Skin epidermis (tissue), 12 donors: ENCODE measurements at regions not wholly inside any gene's neighbourhood (a gene's known extent, or its start where the extent isn't known, plus 50 kb on each side); places are given as distances from the start of the nearest gene placed in this dataset.

Source experiments
- H3K27ac ChIP-seq, 21 experiments: fragments of 200-600 bp; sonication (generic) in 11 of 21; one replicate each; pipeline ENCODE4 v1.5.0; 2020; ENCODE audit warnings: mild to moderate bottlenecking in 3 of 21, inconsistent platforms in 2 of 21, moderate library complexity in 2 of 21
- H3K4me3 ChIP-seq, 7 experiments: fragments of 200-600 bp; sonication (generic) in 2 of 7; one replicate each; pipeline ENCODE4 v1.5.0; 2020; ENCODE audit warnings: inconsistent platforms in 2 of 7, mild to moderate bottlenecking in 2 of 7, moderate library complexity in 1 of 7

DNA sequence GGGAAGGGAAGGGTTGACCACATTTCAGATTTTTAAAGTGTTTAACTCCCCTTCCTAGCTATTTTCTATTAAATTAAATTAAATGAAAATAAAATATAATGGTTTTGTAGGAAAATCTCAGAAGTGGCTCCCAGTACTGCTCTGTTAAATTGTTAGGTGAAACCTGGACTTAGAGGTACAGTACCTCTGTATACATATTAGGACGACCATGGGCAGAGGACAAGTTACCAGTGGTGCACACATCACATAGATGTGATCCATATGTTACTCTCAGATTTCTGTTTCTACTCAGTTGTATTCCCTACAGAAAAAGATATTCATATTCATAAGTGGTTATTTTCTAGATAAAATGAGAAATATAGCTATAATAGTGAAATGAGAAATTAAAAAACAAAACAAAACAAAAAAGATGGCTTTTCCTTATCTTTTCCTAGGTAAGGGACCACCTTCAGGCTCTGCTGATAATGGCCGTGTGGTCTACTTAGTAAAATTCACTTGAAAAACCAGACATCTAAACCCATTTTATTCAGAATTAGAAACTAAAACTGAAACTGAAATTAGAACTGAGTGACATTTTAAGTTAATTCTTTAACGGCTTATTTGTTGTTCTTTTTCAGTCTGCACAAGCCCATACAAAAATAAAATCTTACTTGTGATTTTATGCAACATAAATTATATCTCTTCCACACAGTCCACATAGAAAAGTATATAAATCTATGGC is 832.5 kb upstream of the CHAC2 start:
- no peak overlapping the region for H3K4me3 ChIP-seq
- peak overlapping the region in 1 of 21 experiments; percentile 13 for H3K27ac ChIP-seq

DNA sequence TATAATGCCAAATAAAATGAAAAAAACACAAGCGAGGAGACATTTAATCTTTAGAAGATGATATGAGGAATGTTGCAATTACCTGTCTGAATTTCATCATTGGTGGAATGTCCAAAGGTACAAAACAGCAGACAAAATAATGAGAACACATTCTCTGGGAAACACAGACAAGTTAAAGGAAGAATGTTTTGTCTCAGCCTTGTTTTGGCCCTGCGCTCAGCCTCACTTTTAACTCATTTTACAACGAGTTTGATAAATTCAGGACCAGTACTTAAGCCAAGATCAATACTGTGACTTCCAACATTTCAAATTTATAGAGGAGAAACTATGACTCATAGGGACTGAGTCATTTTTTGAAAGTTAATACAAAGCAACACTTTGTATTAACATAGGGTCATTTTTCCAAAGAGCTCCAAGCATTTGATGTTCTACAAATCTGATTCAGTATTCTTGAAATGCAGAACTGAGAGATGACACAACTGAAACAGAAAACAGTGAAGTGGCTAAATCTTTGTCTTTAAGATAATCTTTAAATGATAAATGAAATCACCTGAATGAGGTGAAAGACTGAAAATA is 833.2 kb upstream of the CHAC2 start:
- Histone ChIP-seq H3K4me3 (no peak overlapping the region), H3K27ac (no peak overlapping the region)

DNA sequence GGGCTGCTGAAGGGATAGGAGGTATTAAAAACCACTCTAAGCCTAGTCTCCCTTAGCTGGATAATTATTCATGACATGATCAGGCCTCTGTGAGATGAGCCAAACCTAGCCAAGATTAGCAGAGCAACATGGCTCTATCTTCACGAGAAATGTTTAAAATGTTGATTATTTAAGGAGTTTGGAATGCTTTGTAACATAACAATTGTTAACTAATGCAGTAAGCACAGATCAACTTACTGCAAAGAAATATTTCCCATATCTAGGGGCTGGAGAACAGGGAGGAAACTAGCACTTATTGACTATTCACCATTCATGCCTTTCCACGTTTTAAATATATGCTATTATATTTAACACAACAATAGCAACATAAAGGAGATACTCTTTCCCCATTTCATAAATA is 833.7 kb upstream of the CHAC2 start:
- Histone ChIP-seq H3K27ac (no peak overlapping the region), H3K4me3 (no peak overlapping the region)

DNA sequence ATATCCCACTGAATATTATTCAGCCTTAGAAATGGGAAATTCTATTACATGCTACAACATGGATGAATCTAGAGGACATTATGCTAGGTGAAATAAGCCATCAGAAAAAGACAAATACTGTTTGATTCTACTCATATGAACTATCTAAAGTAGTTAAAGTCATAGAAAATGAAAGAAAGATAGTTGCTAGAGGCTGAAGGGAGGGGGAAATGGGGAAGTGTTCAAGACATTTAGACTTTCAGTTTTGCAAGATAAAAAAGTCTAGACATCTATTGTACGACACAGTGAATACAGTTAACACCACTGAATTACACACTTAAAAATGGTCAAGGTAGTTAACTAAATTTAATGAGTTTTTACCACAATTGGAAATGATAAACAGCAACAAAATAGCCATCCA is 835.9 kb upstream of the CHAC2 start:
- H3K4me3 ChIP-seq: no peak overlapping the region

DNA sequence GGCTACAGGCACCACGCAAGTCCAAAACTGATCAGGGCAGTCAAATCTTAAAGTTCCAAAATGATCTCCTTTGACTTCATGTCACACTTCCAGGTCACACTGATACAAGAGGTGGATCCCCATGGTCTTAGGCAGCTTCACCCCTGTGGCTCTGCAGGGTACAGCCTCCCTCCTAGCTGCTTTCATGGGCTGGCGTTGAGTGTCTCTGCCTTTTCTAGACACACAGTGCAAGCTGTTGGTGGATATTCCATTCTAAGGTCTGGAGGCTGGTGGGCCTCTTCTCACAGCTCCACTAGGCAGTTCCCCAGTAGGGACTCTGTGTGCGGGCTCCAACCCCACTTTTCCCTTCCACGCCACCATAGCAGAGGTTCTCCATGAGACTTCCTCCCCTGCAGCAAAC is 838.2 kb upstream of the CHAC2 start:
- no peak overlapping the region for H3K27ac ChIP-seq
- H3K4me3 ChIP-seq: no peak overlapping the region

More for the DNA sequence above, 835.9 kb upstream of the CHAC2 start:
- H3K27ac ChIP-seq: no peak overlapping the region

DNA sequence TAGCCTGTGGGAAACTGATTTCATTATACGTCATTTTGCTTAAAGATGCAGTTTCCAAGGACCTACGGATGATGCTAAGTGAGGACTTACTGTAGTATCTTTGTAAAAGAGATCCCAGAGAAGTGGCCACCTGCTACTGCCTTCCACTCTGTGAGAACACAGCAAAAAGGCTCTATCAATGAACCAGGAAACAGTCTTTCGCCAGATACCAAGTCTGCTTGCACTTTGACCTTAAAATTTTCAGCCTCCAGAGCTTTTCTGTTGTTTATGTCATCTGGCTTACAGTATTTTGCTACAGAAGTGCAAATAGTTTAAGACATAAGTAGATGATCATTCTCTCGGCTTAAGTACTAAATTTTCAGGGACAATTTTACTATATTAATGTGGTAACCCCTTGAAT is 847.9 kb upstream of the CHAC2 start:
- Histone ChIP-seq H3K4me3 (no peak overlapping the region), H3K27ac (no peak overlapping the region)

DNA sequence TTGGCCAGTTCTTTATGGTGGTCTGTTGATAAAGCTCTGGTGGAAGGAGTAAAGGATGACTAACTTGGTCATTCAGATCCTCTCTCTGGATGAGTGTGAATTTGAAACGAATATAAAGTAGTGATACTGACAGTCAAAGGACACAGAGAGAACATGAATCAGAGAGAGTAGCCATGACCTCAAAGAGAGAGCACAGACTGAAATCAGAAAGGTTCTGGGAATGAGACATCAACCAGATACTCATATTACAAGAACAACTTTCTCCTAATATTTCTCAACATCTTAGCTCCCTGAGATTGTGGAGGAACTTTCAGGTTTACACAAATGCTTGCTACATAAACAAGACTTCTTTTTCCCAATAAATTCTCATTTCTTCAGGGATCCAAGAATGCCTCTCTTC is 849.1 kb upstream of the CHAC2 start:
- no peak overlapping the region for H3K27ac ChIP-seq
- no peak overlapping the region for H3K4me3 ChIP-seq

DNA sequence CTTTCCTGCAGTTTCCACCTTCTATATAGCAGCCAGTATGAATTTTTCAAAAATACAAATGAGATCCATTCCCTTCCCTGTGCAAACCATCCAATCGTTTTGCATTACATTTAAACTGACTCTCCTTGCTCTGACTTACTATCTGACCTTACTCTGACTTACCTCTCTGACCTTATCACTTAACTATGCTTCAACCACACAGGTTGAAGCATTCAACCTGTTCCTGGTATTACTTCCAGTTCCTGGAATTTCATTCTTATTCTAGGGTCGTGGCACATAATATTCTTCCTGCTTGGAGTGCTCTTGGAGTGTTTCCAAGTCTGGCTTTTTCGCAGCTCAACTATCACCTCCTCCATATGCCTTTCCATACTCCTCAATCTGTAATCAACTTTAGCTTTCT is 850.6 kb upstream of the CHAC2 start:
- H3K27ac ChIP-seq: no peak overlapping the region
- H3K4me3 ChIP-seq: no peak overlapping the region

DNA sequence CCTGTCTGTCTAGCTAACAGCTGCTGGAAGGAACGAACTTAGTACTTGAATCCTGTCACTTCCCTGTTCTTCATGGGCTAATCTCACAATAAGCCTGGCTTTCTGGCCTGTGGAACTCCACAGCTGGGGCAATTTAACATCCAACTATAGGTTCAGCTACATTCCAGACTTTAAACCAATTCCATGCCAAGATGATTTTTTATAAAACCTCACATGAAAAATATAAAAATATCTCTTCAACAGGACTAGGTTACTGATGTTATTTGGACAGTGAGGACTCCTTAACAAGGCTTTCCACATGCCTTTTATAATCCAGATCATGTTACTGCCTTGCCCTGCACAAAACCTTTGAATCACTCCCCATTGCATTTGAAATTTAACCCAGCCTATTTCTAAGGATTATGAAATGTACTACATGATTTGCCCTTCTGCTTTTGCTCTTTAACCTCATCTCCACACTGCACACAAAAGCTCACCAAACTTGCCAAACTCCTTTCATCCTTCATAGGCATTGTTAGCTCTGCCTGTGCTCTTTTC is 863.2 kb upstream of the CHAC2 start:
- Histone ChIP-seq H3K27ac (no peak overlapping the region), H3K4me3 (no peak overlapping the region)

DNA sequence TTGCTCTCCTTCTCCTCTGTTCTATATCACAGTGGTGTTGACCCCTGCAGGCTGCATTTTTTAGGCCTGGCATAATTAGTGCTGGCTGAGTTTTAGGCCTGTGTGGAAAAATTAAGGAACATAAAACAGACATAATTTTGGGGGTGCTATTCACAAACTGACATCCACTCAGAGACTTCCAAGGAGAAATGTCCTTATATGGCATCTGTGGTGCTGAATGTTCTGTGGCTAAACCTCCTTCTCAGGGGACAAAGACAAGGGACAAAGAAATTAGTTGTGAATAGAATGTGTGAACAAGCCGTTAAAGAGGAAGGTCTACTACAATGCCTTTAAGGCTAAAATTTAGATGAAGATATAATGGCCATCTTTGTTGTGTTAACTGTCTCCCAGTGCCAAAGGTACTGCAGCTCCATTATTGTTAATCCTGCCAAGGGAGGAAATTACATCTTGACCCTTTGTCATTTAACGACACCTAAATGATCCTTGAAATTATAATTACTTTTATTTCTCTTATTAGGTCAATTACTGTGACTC is 870.0 kb upstream of the CHAC2 start:
- no peak overlapping the region for H3K27ac ChIP-seq
- no peak overlapping the region for H3K4me3 ChIP-seq

DNA sequence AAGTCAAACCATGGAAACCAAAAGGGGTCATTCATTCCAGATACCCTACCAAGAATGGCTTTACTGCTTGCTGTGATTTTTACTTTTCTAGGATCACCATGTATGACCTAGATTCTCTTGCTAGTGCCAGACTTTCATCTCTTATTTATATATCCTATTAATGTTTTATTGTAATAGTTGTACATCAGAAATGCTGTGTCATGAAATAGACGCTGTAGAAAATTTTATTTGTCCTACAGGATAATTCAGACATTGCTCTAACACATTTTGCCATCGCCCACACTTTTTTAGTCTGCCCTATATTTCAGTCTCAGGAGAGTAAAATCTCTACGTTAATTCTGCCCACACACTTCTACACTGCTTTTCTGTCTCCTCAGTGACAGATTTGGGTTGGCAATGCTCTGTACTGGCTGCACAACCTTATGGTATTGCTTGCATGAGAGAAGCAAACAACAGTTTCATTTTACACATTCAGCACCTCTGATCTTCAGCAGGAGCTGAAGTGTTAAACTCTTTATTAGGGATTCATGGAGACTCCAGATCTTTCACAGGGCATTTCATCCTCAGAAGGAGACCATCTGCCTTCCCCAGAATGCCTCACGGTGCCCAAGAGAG is 871.8 kb upstream of the CHAC2 start:
- H3K4me3 ChIP-seq: no peak overlapping the region
- no peak overlapping the region for H3K27ac ChIP-seq

DNA sequence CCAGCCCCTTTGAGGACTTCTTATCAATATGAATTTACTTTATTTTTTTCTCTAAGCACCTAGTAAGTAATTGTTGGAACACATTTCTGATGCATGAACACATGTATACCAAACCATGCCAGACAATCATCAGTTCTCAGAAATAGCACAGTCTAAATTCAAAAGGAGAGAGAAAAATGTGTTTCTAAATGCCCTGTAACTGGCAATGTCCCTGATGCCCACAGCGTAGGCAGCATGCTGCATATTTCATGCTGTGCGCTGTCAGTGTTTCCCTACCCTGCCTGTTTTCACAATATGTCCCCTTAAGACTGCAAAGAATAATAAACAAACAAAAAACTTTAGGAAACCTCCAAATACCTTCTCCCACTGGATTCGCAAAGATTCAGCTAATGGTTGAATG is 881.0 kb upstream of the CHAC2 start:
- H3K4me3 ChIP-seq: no peak overlapping the region
- no peak overlapping the region for H3K27ac ChIP-seq

DNA sequence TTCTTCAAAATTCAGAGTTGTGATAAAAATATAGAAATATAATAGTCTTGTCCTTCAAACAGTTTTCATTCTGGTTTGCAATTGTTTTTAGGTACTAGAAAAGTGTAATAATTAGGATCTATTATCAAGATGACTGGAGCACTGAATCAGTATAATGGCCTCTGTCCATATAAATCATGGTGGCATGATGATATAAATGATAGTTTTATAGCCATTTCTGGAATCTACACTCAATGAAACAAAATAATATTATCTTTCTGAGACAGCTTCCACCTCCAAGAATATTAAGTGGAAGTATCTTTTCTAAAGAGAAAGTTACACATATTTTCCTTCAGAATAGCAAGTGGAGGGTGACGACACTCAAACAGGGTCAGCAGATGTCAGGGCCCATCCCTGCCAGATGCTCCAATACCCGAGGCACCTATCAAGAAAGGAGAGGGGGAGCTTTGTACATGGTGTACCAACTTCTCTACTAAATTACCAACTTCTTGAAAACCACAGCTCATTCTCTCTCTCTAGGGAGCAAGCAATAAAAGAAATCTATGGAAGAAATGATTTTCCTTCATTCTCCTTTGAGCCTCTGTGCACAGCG is 882.7 kb upstream of the CHAC2 start:
- Histone ChIP-seq H3K27ac (no peak overlapping the region), H3K4me3 (no peak overlapping the region)

DNA sequence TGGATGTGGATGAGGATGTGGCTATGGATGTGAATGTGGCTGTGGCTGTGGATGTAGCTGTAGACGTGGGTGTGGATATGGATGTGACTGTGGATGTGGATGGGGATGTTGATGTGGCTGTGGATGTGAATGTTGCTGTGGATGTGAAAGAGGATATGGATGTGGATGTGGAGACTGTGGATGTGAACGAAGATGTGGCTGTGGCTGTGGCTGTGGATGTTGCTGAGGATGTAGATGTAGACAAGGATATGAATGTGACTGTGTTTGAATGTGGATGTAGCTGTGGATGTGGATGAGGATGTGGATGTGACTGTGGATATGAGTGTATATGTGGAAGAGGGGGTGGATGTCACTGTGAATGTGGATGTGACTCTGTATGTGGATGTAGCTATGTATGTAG is 884.6 kb upstream of the CHAC2 start:
- Histone ChIP-seq H3K27ac (no peak overlapping the region), H3K4me3 (no peak overlapping the region)

DNA sequence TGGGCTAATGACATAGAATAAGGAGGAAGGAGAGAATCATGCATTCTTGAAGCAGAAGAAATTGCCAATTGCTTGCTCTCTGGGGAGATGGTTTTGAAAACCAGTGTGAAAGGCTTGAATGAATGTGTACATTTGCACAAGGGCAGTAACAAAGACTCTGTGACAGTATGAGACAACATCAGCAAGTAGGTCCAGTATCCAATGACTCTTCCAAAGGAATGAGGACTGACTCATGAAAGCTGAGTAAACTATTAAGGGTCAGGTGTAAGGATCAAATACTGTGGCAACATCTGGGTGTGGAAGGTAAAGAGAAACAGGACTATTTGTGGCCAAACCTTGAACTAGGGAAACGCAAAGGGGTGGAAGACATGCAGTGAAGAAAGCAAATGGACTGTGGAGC is 886.0 kb upstream of the CHAC2 start:
- no peak overlapping the region for H3K27ac ChIP-seq
- no peak overlapping the region for H3K4me3 ChIP-seq

DNA sequence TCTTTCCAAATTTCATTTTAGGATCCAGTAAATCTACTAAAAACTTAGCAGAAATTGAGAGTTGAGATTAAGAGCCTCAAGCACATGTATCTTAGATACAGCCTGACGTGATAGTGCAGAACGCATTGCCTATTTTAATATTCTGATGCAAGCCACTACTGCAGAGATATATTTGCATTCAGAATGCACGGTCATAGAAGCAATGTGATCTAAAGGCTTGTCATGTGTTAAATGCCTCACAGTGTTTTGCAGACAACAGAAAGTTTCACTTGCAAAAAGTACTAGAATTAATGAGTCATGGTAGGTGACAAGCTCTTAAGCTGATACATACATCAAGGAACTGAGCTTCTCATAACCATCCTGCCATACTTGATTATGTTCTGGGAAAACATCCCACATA is 886.7 kb upstream of the CHAC2 start:
- Histone ChIP-seq H3K27ac (no peak overlapping the region), H3K4me3 (no peak overlapping the region)

DNA sequence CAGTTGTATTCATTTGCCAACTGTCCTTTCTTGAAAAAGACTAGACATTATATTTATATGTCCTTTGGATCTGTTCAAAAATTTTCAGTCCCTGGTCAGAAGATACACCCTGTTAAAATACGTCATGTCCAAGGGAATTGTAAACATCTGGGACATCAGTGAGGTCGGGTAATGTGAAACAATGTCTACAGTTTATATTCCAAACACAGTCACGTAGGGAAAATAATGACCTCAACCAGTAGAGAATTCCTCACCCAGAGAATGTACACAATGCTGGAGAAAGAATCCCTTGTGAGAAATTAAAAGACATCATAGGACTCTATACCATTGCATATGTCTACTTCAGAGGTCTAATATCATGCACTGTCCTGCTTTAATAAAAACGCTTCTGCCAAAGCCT is 888.0 kb upstream of the CHAC2 start:
- Histone ChIP-seq H3K27ac (no peak overlapping the region), H3K4me3 (no peak overlapping the region)

DNA sequence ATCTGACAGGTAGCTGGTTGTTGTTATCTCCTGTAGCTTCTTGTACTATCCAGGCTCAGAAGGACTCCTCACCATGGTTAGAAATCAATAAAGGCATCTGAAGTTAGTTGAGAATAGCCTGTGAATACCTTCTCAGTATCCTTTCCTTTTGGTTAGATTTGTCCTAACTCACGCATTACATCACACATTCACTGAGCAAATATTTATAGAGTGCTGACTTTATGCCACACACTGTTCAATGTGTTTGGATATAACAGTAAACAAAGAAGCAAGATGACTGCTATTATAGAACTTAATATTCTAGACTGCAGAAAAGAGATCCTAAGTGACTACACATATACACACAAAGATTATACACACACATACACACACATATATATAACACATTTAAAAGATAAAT is 889.9 kb upstream of the CHAC2 start:
- H3K27ac ChIP-seq: no peak overlapping the region
- no peak overlapping the region for H3K4me3 ChIP-seq

DNA sequence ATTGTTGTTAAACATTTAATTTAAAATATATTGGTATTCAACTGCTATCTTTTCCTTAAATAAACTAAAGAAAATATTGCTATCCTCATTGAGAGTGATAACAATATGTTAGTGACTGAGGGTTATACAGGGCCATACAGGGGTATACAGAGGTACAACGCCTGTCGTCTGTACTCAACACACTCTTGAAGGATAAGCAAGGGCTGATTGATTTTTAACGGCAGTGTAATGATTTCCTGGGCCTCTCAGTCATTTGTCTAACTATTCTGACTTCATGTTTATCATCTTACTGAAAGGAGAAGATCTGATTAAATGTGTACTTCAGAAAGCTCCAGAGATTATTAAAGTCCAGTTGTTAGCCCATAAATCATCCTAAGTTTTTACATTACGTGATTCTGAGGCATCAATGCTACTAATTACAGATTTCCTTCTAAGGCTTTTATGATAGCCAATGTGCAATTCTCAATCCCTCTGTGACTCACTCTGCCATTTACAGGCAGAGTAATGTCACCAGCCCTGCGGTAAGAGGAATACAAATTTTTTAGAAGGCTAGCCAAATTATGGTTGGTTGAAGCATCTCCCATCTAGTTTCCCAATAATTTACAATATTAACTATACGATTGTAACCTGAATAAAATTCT is 893.0 kb upstream of the CHAC2 start:
- Histone ChIP-seq H3K27ac (no peak overlapping the region), H3K4me3 (no peak overlapping the region)

DNA sequence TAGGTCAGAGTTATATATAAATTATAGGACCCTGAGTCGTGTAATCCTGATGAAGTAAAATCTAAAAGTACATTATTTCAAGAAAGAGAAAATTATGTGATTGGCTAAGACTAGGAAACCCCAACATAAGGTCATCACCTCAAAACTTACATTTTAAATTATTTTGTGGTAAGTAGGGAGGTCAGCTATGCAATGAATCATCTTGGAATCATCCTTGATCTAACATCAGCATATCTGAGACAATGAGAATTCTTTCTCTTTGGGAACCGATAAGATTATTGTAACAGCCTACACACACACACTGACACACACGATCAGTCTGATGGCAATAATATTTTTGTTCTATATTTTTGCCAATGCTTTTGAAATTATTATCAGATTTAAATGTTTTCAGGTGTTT is 904.8 kb upstream of the CHAC2 start:
- Histone ChIP-seq H3K4me3 (no peak overlapping the region), H3K27ac (no peak overlapping the region)
